Epithelial cell of prostate (primary cell): ENCODE measurements at regions not wholly inside any gene's neighbourhood (a gene's known extent, or its start where the extent isn't known, plus 50 kb on each side); places are given as distances from the start of the nearest gene placed in this dataset.
"Not testable (repeated sequence)": the region's sequence is repeated elsewhere in the genome, so short reads cannot be mapped to it uniquely, and the experiment has no call there.

Experiments used
- DNase-seq: peaks from one replicate; pipeline ENCODE4 v3.0.0-alpha.2; 2011; ENCODE audit warnings: low read depth, low spot score
- H3K27ac ChIP-seq: fragments of 450-650 bp; 2 replicates; pipeline ENCODE4 v1.5.1; 2017; ENCODE audit warnings: mild to moderate bottlenecking

DNA sequence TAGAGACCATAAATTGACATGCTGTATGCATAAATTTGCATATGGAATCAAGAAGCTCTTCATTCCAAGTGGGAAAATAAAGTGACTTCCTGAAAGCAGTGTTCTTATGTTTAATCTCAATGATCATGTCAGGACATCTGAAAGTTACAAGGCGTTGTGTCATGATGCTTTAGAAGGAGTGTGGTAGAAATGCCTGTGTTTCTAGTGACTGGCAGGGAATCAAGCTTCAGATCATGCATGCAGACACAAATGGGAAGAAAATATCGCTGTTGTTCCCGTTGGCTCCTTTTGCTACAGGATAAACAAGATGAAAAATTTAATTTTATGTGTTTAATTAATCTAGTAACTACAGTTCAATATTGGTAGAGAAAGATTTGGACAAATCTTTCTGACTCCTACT lies 298.1 kb upstream of the SYT1 start:
- H3K27ac ChIP-seq: no peak overlapping the region
- no peak for DNase-seq

- H3K27ac ChIP-seq: no peak overlapping the region
- DNase-seq: peak; percentile 3
Observed at GRCh38 chr12:78568321-78569020, 296.1 kb upstream of the SYT1 start.

DNA sequence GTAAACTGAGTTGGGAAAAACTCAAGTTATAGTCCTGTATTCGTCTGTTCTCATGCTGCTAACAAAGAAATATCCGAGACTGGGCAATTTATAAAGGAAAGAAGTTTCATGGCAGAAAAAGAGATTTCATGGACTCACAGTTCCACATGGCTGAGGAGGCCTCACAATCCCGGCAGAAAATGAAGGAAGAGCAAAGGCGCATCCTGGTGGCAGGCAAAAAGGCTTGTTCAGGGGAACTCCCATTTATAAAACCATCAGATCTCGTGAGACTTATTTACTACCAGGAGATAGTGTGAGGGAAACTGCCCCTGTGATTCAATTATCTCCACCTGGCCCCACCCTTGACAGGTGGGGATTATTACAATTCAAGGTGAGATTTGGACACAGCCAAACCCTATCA lies 292.6 kb upstream of the SYT1 start:
- H3K27ac ChIP-seq: no peak overlapping the region
- DNase-seq: no peak

DNA sequence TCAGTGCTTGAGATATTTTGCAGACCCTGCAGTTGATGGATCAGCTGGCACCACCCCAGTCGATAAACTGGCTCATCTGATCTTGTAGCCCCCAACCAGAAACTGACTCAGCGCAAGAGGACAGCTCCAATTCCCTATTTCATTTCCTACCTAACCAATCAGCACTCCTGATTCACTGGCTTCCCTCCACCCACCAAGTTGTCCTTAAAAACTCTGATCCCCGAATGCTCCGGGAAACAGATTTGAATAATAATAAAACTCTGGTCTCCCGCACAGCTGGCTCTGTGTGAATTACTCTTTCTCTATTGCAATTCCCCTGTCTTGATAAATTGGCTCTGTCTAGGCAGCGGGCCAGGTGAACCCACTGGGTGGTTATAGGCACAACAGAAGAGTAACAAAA lies 289.4 kb upstream of the SYT1 start:
- not testable (repeated sequence) for H3K27ac ChIP-seq, DNase-seq

GRCh38 chr12:78579846-78580245 lies 284.7 kb upstream of the SYT1 start:
- no peak for DNase-seq
- H3K27ac ChIP-seq: no peak overlapping the region

- DNase-seq: no peak
- no peak overlapping the region for H3K27ac ChIP-seq
Observed at GRCh38 chr12:78580296-78580695, 284.3 kb upstream of the SYT1 start.

DNA sequence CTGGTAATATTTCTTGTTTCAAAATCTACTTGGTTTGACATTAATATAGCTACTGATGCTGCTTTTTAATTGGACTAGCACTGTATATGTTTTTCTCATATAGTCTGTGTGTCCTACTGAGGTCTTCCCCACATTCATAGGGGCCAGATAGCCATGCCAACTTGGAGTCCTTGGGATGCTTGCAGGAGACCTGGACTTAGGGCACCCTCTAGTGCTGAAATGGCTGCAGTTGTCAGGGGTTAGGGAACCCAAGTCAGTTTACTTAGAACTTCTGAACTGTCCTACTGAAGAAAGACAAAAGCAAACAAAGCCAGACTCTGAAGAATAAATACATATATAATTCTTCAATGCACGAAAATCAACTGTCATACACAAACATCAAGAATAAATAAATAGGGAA lies 279.9 kb upstream of the SYT1 start:
- no peak for DNase-seq
- no peak overlapping the region for H3K27ac ChIP-seq

- DNase-seq: no peak
- no peak overlapping the region for H3K27ac ChIP-seq
Observed at GRCh38 chr12:78585132-78585531, 279.4 kb upstream of the SYT1 start.

GRCh38 chr12:78586790-78587189 lies 277.8 kb upstream of the SYT1 start:
- no peak for DNase-seq
- no peak overlapping the region for H3K27ac ChIP-seq

- H3K27ac ChIP-seq: no peak overlapping the region
- no peak for DNase-seq
Observed at GRCh38 chr12:78599366-78599765, 265.2 kb upstream of the SYT1 start.

DNA sequence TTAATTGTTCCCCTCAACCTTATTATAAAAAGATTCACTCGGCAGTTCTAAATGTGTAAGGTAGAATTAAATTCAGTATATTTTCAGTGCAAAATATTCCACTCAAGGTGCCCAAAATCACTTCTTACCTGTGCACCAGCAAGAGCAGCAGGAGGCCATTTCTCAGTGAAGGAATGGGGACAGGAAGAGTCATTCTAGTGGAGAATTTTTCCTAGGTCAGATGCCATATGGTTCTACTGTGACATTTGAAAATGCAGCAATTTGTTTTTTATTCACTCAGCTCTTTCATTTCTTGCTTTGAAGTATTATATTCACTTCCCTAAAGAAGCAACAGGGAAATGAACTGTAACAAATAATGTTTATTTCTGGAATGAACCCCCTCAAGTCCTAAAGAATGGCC lies 264.0 kb upstream of the SYT1 start:
- no peak overlapping the region for H3K27ac ChIP-seq

GRCh38 chr12:78611504-78611903 lies 253.1 kb upstream of the SYT1 start:
- no peak overlapping the region for H3K27ac ChIP-seq
- no peak for DNase-seq

More for the DNA sequence above, 264.0 kb upstream of the SYT1 start:
- no peak for DNase-seq

GRCh38 chr12:78612190-78612589 lies 252.4 kb upstream of the SYT1 start:
- no peak overlapping the region for H3K27ac ChIP-seq

GRCh38 chr12:78617683-78618082 lies 246.9 kb upstream of the SYT1 start:
- no peak overlapping the region for H3K27ac ChIP-seq
- DNase-seq: no peak

More at GRCh38 chr12:78612190-78612589, 252.4 kb upstream of the SYT1 start:
- no peak for DNase-seq

- H3K27ac ChIP-seq: no peak overlapping the region
- no peak for DNase-seq
Observed at GRCh38 chr12:78622529-78623195, 241.9 kb upstream of the SYT1 start.

GRCh38 chr12:78628491-78629100 lies 236.0 kb upstream of the SYT1 start:
- H3K27ac ChIP-seq: no peak overlapping the region
- no peak for DNase-seq

DNA sequence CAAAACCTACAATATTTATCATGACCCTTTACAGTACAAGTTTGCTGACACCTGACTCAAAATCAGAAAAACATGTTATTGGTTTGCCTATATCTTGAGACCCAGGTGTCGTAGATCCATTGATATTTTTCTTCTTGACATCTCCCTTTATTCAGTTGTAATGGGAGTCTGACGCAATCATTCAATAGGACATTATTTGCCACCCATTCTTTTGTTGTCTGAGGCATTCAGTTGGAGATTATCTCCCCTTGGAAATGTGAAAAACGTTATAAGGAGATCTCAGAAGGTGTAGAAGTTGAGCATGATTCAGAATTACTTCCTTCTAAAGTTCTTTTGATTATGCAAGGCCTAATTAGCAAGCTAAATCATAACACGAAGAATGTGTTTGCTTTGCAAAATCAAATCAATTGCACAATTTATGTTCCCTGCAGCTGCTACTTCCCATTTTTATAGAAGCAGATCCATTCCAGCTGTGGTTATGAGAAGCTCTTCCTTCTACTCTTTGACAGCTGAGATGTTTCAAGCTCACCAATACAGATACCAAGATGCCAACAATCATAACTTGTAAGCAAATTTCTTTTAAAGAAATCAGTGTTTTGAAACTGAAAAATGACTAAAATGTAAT lies 228.2 kb upstream of the SYT1 start:
- H3K27ac ChIP-seq: no peak overlapping the region
- no peak for DNase-seq

DNA sequence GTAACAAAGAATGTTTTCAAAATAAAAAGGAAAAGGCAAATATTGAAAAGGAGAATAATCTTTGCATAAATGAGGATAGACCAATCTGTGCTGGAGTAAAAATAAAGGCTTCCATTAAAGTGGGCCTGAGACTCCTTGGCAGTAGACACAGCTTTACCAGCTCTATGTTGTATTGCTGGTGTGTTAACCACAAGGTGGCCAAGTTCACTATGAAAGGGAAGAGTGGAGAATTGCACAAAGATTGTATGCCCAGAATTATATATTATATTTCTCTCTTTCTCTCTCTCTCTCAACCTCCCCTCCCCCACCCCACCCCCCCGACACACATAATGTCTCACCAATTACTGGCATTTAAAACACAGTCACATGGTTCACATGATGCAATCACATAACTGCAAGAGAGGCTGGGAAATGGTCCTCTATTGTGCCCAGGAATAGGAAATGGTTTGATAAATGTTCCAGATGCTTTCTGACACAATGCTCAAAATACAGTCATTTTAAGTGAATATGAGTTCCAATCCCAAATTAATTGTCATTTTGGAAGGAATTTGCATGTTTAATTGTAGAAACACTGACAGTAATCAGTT lies 222.6 kb upstream of the SYT1 start:
- no peak overlapping the region for H3K27ac ChIP-seq
- no peak for DNase-seq

GRCh38 chr12:78645956-78646355 lies 218.6 kb upstream of the SYT1 start:
- no peak for DNase-seq
- no peak overlapping the region for H3K27ac ChIP-seq

- DNase-seq: no peak
- H3K27ac ChIP-seq: no peak overlapping the region
Observed at GRCh38 chr12:78651755-78652154, 212.8 kb upstream of the SYT1 start.

GRCh38 chr12:78666584-78666983 lies 198.0 kb upstream of the SYT1 start:
- DNase-seq: no peak
- no peak overlapping the region for H3K27ac ChIP-seq
